A673 (cell line): ENCODE measurements at regions not wholly inside any gene's neighbourhood (a gene's known extent, or its start where the extent isn't known, plus 50 kb on each side); places are given as distances from the start of the nearest gene placed in this dataset.

Experiments used
- CTCF ChIP-seq: fragments of 300-800, 200-600 bp; sonication (generic); conservative IDR thresholded peaks from 2 replicates; pipeline ENCODE4 v1.5.1; 2017; ENCODE audit warnings: low read depth, mild to moderate bottlenecking, antibody characterized with exemption, low read length, moderate library complexity, mixed read lengths
- EZH2 ChIP-seq: fragments of 200-600 bp; sonication (generic); IDR thresholded peaks from 2 replicates; pipeline ENCODE4 v1.6.1; 2017; ENCODE audit warnings: borderline replicate concordance, low read depth, mild to moderate bottlenecking, mixed read lengths, antibody characterized with exemption, low read length; ENCODE audit not compliant: poor library complexity, severe bottlenecking

GRCh38 chr22:25478528-25478927, 85.9 kb upstream of the GRK3 start:
- TF ChIP-seq CTCF (no peak), EZH2 (no peak)
